ENCODE measurements at regions not wholly inside any gene's neighbourhood (a gene's known extent, or its start where the extent isn't known, plus 50 kb on each side); places are given as distances from the start of the nearest gene placed in this dataset.
A peak's percentile ranks its signal among the peaks of the same experiment; 100 is the strongest.

DNA sequence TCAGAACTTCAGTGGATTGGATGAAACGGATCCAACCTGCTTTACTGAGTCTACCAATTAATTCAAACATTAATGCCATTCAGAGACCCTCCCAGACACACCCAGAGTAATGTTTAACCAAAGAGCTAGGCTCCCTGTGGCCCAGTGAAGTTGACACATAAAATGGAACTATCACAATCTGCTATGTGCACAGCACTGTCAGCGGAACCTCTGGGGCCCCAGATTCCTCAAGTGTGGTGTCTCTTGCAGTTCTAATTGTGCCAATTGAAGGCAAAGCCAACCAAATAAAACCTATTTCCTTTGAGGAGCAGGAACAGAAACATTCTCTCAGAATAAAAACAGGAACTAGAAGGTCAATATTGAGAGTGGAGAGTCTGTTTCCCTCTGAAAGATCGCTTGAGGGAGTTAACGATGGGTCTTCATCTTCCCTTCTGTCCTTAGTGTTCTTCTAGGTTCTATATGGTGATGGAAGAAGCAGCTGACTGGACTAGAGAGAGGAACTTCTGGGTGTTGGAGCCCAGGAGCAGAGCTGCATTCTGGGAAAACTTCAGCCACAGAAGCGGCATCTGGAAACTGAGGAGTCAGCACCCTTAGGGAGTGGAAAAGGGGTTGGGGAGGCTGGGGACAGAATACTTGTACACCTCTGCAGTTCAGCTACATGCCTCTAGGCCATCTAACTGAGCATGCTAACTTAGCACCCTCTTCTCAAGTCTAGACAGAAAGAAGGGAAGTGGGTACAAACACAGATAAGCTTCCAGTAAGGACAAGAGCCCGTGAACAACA is 174.4 kb upstream of the FBXO11 start (continued):
- TF ChIP-seq, protein P1, sequence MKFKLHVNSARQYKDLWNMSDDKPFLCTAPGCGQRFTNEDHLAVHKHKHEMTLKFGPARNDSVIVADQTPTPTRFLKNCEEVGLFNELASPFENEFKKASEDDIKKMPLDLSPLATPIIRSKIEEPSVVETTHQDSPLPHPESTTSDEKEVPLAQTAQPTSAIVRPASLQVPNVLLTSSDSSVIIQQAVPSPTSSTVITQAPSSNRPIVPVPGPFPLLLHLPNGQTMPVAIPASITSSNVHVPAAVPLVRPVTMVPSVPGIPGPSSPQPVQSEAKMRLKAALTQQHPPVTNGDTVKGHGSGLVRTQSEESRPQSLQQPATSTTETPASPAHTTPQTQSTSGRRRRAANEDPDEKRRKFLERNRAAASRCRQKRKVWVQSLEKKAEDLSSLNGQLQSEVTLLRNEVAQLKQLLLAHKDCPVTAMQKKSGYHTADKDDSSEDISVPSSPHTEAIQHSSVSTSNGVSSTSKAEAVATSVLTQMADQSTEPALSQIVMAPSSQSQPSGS (CRISPR knock-in tag; IDR thresholded peaks at IDR 0.05): no peak
- TF ChIP-seq, protein P2, sequence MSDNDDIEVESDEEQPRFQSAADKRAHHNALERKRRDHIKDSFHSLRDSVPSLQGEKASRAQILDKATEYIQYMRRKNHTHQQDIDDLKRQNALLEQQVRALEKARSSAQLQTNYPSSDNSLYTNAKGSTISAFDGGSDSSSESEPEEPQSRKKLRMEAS (CRISPR knock-in tag; IDR thresholded peaks at IDR 0.05): no peak
- TF ChIP-seq ZNF830 (CRISPR knock-in tag; IDR thresholded peaks at IDR 0.05) (no peak), C11orf30 (IDR thresholded peaks at IDR 0.05; ENCODE audit: low read depth) (peak; percentile 46; the same call in 1 of the 2 replicates), RFX5 (IDR thresholded peaks at IDR 0.05; ENCODE audit: low read depth, low read length) (no peak)

DNA sequence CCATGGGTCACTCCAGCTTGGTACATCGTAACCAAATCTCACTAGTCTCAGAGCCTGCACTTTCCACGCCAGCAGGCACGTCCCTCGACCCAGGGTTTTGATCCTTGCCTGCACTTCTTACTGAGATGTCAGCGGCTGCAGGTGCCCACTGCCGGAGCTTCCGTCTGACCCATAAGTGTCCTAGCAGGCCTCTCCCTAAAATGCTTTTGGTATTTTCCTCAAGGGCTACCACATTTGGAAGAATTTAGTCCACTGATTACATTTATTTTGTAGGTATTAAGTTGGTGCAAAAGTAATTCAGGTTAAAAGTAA is 175.0 kb upstream of the FBXO11 start:
- TF ChIP-seq KDM1A (IDR thresholded peaks at IDR 0.05) (no peak), RBM22 (IDR thresholded peaks at IDR 0.05; ENCODE audit: low read depth, low read length, poor library complexity, severe bottlenecking) (no peak), PHF21A (IDR thresholded peaks at IDR 0.05; ENCODE audit: borderline replicate concordance, low read depth) (no peak), ZNF324 (CRISPR knock-in tag; IDR thresholded peaks at IDR 0.05) (no peak), CSDE1 (IDR thresholded peaks at IDR 0.05) (no peak), ZNF24 (IDR thresholded peaks at IDR 0.05) (no peak)
- TF ChIP-seq, protein P3, sequence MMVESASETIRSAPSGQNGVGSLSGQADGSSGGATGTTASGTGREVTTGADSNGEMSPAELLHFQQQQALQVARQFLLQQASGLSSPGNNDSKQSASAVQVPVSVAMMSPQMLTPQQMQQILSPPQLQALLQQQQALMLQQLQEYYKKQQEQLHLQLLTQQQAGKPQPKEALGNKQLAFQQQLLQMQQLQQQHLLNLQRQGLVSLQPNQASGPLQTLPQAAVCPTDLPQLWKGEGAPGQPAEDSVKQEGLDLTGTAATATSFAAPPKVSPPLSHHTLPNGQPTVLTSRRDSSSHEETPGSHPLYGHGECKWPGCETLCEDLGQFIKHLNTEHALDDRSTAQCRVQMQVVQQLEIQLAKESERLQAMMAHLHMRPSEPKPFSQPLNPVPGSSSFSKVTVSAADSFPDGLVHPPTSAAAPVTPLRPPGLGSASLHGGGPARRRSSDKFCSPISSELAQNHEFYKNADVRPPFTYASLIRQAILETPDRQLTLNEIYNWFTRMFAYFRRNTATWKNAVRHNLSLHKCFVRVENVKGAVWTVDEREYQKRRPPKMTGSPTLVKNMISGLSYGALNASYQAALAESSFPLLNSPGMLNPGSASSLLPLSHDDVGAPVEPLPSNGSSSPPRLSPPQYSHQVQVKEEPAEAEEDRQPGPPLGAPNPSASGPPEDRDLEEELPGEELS (CRISPR knock-in tag; IDR thresholded peaks at IDR 0.05; ENCODE audit: borderline replicate concordance): no peak
- TF ChIP-seq, protein P4, sequence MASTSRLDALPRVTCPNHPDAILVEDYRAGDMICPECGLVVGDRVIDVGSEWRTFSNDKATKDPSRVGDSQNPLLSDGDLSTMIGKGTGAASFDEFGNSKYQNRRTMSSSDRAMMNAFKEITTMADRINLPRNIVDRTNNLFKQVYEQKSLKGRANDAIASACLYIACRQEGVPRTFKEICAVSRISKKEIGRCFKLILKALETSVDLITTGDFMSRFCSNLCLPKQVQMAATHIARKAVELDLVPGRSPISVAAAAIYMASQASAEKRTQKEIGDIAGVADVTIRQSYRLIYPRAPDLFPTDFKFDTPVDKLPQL (IDR thresholded peaks at IDR 0.05; ENCODE audit: extremely low read depth, insufficient read length): no peak
- H3K27me3 ChIP-seq (ENCODE audit: control insufficient read depth in 2 of 2, insufficient read depth in 2 of 2, low read length in 2 of 2): peaks cover 24 to 39% of the 10 kb centered on the region in 2 experiments
- H3K4me2 ChIP-seq (ENCODE audit: insufficient read depth, low read length): no peak overlapping the region; the same call in 1 of the 2 replicates
- no peak overlapping the region for H3K4me3 ChIP-seq
- H3K9ac ChIP-seq (ENCODE audit: insufficient read depth in 1 of 2, low read depth in 2 of 2, low read length in 2 of 2): peak overlapping the region in 1 of 2 experiments; percentile 42; a peak in 1 of 4 replicates
- no peaks in the 10 kb centered on the region for H3K4me1 ChIP-seq (replicated peaks in 1 of 2; ENCODE audit: control insufficient read depth in 2 of 2, insufficient read depth in 2 of 2, low read length in 2 of 2)
- no peak overlapping the region for H3K27ac ChIP-seq (ENCODE audit: extremely low read depth, low read depth, low read length)
- ChIA-PET POLR2A (interaction anchor here (1.3 kb wide), 1 partner anchor 8 kb away, joined by 5 read pairs; no protein-coding TSS in a partner anchor), CTCF (ENCODE audit: low intra/inter-chr PET ratio) (no interaction called here)
- BruUV-seq (replicated peaks): no TSS peak
- FAIRE-seq (no peak), DNase-seq (ENCODE audit: extremely low read depth in 1 of 4, low spot score in 3 of 4) (no peak), ATAC-seq (peak; percentile 28; the same call in 1 of the 3 replicates)
- H3K9me3 ChIP-seq (replicated peaks; ENCODE audit: control insufficient read depth, insufficient read depth, low read depth, low read length): no peaks in the 10 kb centered on the region
- no peaks in the 10 kb centered on the region for H3K79me2 ChIP-seq (ENCODE audit: control insufficient read depth, insufficient read depth, low read length)
- intact Hi-C loops (cut with micrococcal nuclease): no loop called here
- 0 out of 2 replicates have a peak overlapping the region, but pooled peaks have one; percentile 34 for H2AFZ ChIP-seq (ENCODE audit: low read depth, low read length)
- H4K20me1 ChIP-seq (replicated peaks; ENCODE audit: control insufficient read depth, insufficient read depth, low read length): no peaks in the 10 kb centered on the region
- 21% methylated on average over 7 of the region's 7 CpGs for WGBS (ENCODE audit: insufficient coverage, low coverage, missing lambda C conversion rate)
- H3K9me1 ChIP-seq (ENCODE audit: control insufficient read depth, insufficient read depth, low read length): no peaks in the 10 kb centered on the region
- H3K36me3 ChIP-seq (ENCODE audit: control insufficient read depth, insufficient read depth, low read length): no peaks in the 10 kb centered on the region
- in situ Hi-C loops (cut with MboI): no loop called here

Measured in K562 (cell line).